Heart left ventricle (tissue), 16 donors: ENCODE measurements at regions not wholly inside any gene's neighbourhood (a gene's known extent, or its start where the extent isn't known, plus 50 kb on each side); places are given as distances from the start of the nearest gene placed in this dataset.

Source experiments
- ATAC-seq, 4 donors: fragments of 200-7000 bp; cut with Tn5 transposase; one replicate each; pipeline ENCODE4 v1.9.1; 2020 to 2022; ENCODE audit warnings: moderate library complexity in 4 of 4, mild to moderate bottlenecking in 3 of 4, moderate number of reproducible peaks in 1 of 4
- DNase-seq, 5 donors: peaks; one replicate each; pipeline ENCODE4 v3.0.0-alpha.2; 2020
- H3K27ac ChIP-seq, 12 donors: fragments of 200-600 bp; sonication (generic) in 4 of 12; one replicate each; pipeline versions ENCODE4 v1.5.0 to v1.8.0; 2016 to 2022; ENCODE audit warnings: mild to moderate bottlenecking in 2 of 12
- H3K27me3 ChIP-seq, 9 donors: fragments of 200-600 bp; sonication (generic) in 2 of 9; one replicate each; pipeline versions ENCODE4 v1.5.1 to v1.8.0; 2016 to 2022; ENCODE audit warnings: mild to moderate bottlenecking in 3 of 9
- H3K36me3 ChIP-seq, 9 donors: fragments of 200-600 bp; sonication (generic) in 2 of 9; one replicate each; pipeline versions ENCODE4 v1.5.0 to v1.8.0; 2018 to 2022; ENCODE audit warnings: mild to moderate bottlenecking in 2 of 9
- H3K4me1 ChIP-seq, 12 donors: fragments of 200-600 bp; sonication (generic) in 4 of 12; one replicate each; pipeline versions ENCODE4 v1.5.0 to v1.8.0; 2016 to 2022; ENCODE audit warnings: mild to moderate bottlenecking in 3 of 12
- H3K4me3 ChIP-seq, 12 donors: fragments of 200-600 bp; sonication (generic) in 4 of 12; one replicate each; pipeline versions ENCODE4 v1.5.0 to v1.8.0; 2017 to 2022; ENCODE audit warnings: mild to moderate bottlenecking in 9 of 12, moderate library complexity in 4 of 12
- H3K9me3 ChIP-seq, 12 donors: fragments of 200-600 bp; sonication (generic) in 4 of 12; one replicate each; pipeline versions ENCODE4 v1.5.0 to v1.8.0; 2016 to 2022; ENCODE audit warnings: mild to moderate bottlenecking in 1 of 12
- CTCF ChIP-seq, 12 donors: fragments of 200-600 bp; sonication (generic) in 4 of 12; IDR thresholded peaks; one replicate each; pipeline versions ENCODE4 v1.5.0 to v1.8.0; 2018 to 2022; ENCODE audit warnings: antibody characterized with exemption in 12 of 12, mild to moderate bottlenecking in 5 of 12
- POLR2A ChIP-seq, 2 donors: fragments of 450-650 bp; IDR thresholded peaks; one replicate each; pipeline ENCODE4 v1.6.1; 2017; ENCODE audit warnings: antibody characterized with exemption in 2 of 2, mild to moderate bottlenecking in 2 of 2, moderate library complexity in 2 of 2
- WGBS, 4 donors: extraction: QIAGEN DNeasy Blood & Tissue Kit in 2 of 4; methylation state at CpG; one replicate each; pipeline versions ENCODE4 v1.1.5 to v1.1.7; 2013 to 2018; 5-methylcytosine and 5-hydroxymethylcytosine counted together
- intact Hi-C, 10 donors: fragments of 100-400 bp; cut with DNase I; formaldehyde crosslinking; loops; one replicate each; pipeline versions ENCODE4 v1.11.1 to v1.14.2; 2022
- donor health status: ischemic (EF 13 %, LVEDD 7.1; RV severe dilation, severe dysfunction).
- donor health status: healthy with polysubstance abuse.
- donor health status: DM: no; HTN: yes; CAD: no.
- donor health status: DM: no; HTN: no; CAD: no.
- donor health status: ischemic (EF 25% LVEDD 6.9; RV normal size, moderate dysfunction).
- donor health status: ischemic (EF 25% LVEDD 5.7; RV mildly dilated, moderate dysfunction).
- donor health status: healthy.
- donor health status: DM: yes; HTN: yes; CAD: no.
- donor health status: ischemic (EF 35%, LVEDD 5.7; RV mildly dilated, moderate dysfunction).
- donor health status: nonischemic (EF 11% LVEDD 7.7; RV severe dilation, severe dysfunction).
- donor health status: DM: yes; HTN: yes; CAD: no.
- donor health status: PGD.
- donor health status: ischemic (EF 29% LVEDD 5.4; RV normal size, mild dysfunction).
- donor health status: nonischemic (EF 23%, LVEDD 6.1; RV moderate dilation, normal function).

GRCh38 chr13:105820415-105820814 is 715.0 kb downstream of the EFNB2 start:
- intact Hi-C loops = no loop called here
- Histone ChIP-seq H3K4me3 (no peak overlapping the region), H3K27me3 (no peaks in the 10 kb centered on the region), H3K9me3 (no peaks in the 10 kb centered on the region), H3K4me1 (no peaks in the 10 kb centered on the region), H3K27ac (no peak overlapping the region), H3K36me3 (no peaks in the 10 kb centered on the region)
- no peak for TF ChIP-seq CTCF (IDR thresholded peaks at IDR 0.05)
- TF ChIP-seq POLR2A (IDR thresholded peaks at IDR 0.05) = no peak
- DNase-seq (no peak), ATAC-seq (no peak)
- WGBS, 4 donors = 62 to 82% (median 64%) methylated on average over 3 of the region's 3 CpGs

GRCh38 chr13:105817498-105817897 is 718.0 kb downstream of the EFNB2 start:
- H3K9me3 ChIP-seq = no peaks in the 10 kb centered on the region
- no peaks in the 10 kb centered on the region for H3K27me3 ChIP-seq
- intact Hi-C loops = no loop called here
- TF ChIP-seq CTCF (IDR thresholded peaks at IDR 0.05) = no peak
- TF ChIP-seq POLR2A (IDR thresholded peaks at IDR 0.05) = no peak
- ATAC-seq (no peak), DNase-seq (no peak)
- H3K27ac ChIP-seq = no peak overlapping the region
- no peak overlapping the region for H3K4me3 ChIP-seq
- WGBS, 4 donors = 87 to 92% (median 91%) methylated on average over 4 of the region's 4 CpGs
- H3K4me1 ChIP-seq = no peaks in the 10 kb centered on the region
- H3K36me3 ChIP-seq = no peaks in the 10 kb centered on the region

- WGBS, 4 donors = 83 to 86% (median 83%) methylated on average over 4 of the region's 4 CpGs
- no peaks in the 10 kb centered on the region for H3K9me3 ChIP-seq
- H3K4me3 ChIP-seq = no peak overlapping the region
- intact Hi-C loops = no loop called here
- TF ChIP-seq CTCF (IDR thresholded peaks at IDR 0.05) = no peak
- no peak for TF ChIP-seq POLR2A (IDR thresholded peaks at IDR 0.05)
- DNase-seq = no peak
- H3K27me3 ChIP-seq = no peaks in the 10 kb centered on the region
- no peak overlapping the region for H3K27ac ChIP-seq
- no peaks in the 10 kb centered on the region for H3K4me1 ChIP-seq
- H3K36me3 ChIP-seq = no peaks in the 10 kb centered on the region
- ATAC-seq = no peak
These were observed 718.5 kb downstream of the EFNB2 start for GRCh38 chr13:105816994-105817393.

GRCh38 chr13:105814902-105815250 is 720.6 kb downstream of the EFNB2 start:
- no peak for DNase-seq
- no peaks in the 10 kb centered on the region for H3K36me3 ChIP-seq
- H3K27me3 ChIP-seq = no peaks in the 10 kb centered on the region
- TF ChIP-seq CTCF (IDR thresholded peaks at IDR 0.05) (no peak), POLR2A (IDR thresholded peaks at IDR 0.05) (no peak)
- intact Hi-C loops = no loop called here
- H3K4me3 ChIP-seq = no peak overlapping the region
- no peaks in the 10 kb centered on the region for H3K9me3 ChIP-seq
- ATAC-seq = no peak
- H3K27ac ChIP-seq = no peak overlapping the region
- H3K4me1 ChIP-seq = no peaks in the 10 kb centered on the region
- WGBS, 4 donors = 36 to 61% (median 46%) methylated on average over 4 of the region's 4 CpGs
